ENCODE measurements at regions not wholly inside any gene's neighbourhood (a gene's known extent, or its start where the extent isn't known, plus 50 kb on each side); places are given as distances from the start of the nearest gene placed in this dataset.

- TF ChIP-seq GATA3 (IDR thresholded peaks at IDR 0.05; ENCODE audit: low read depth, low read length) = no peak
- no peak for TF ChIP-seq GATA2 (IDR thresholded peaks at IDR 0.05; ENCODE audit: low read depth, low read length)
These were observed 296.9 kb upstream of the ZC3H12C start for GRCh38 chr11:109796253-109796652.

Measured in SH-SY5Y (cell line).